SK-N-SH treated with all-trans-retinoic acid at 6 μM for 48 hours (cell line): ENCODE measurements at regions not wholly inside any gene's neighbourhood (a gene's known extent, or its start where the extent isn't known, plus 50 kb on each side); places are given as distances from the start of the nearest gene placed in this dataset.

ENCODE experiments used
- ATAC-seq: fragments of 200-7000 bp; cut with Tn5 transposase; 3 replicates; pipeline ENCODE4 v1.9.1; 2020; ENCODE audit warnings: mild to moderate bottlenecking, moderate library complexity
- ARNTL ChIP-seq: fragments of 450-650 bp; formaldehyde crosslinking; IDR thresholded peaks from 2 replicates; pipeline ENCODE4 v1.5.0; 2020; ENCODE audit warnings: low read depth, mild to moderate bottlenecking, moderate library complexity, borderline replicate concordance
- BACH2 ChIP-seq: fragments of 250-450 bp; sonication (Bioruptor Pico); IDR thresholded peaks from 2 replicates; pipeline ENCODE4 v1.9.0; 2021; ENCODE audit warnings: mild to moderate bottlenecking, borderline replicate concordance
- CREB5 ChIP-seq: fragments of 250-450 bp; sonication (Bioruptor Pico); IDR thresholded peaks from 2 replicates; pipeline ENCODE4 v1.5.1; 2020; ENCODE audit warnings: low read depth, mild to moderate bottlenecking, moderate library complexity
- CSDC2 ChIP-seq: fragments of 250-450 bp; sonication (Bioruptor Pico); IDR thresholded peaks from 2 replicates; pipeline ENCODE4 v1.5.0; 2020; ENCODE audit warnings: mild to moderate bottlenecking, moderate library complexity
- ESRRG ChIP-seq: fragments of 250-450 bp; sonication (Bioruptor Pico); IDR thresholded peaks from 2 replicates; pipeline ENCODE4 v1.6.1; 2021; ENCODE audit warnings: mild to moderate bottlenecking
- GLIS3 ChIP-seq: fragments of 250-450 bp; sonication (Bioruptor Pico); IDR thresholded peaks from 2 replicates; pipeline ENCODE4 v1.5.0; 2020; ENCODE audit warnings: mild to moderate bottlenecking, moderate library complexity
- ISL1 ChIP-seq: fragments of 250-450 bp; sonication (Bioruptor Pico); IDR thresholded peaks from 2 replicates; pipeline ENCODE4 v2.1.2; 2022; ENCODE audit warnings: mild to moderate bottlenecking, moderate library complexity
- POU6F1 ChIP-seq: fragments of 250-450 bp; sonication (Bioruptor Pico); IDR thresholded peaks from 2 replicates; pipeline ENCODE4 v1.8.0; 2021; ENCODE audit warnings: low read depth, mild to moderate bottlenecking, moderate library complexity, borderline replicate concordance
- PPARA ChIP-seq: fragments of 250-450 bp; sonication (Bioruptor Pico); IDR thresholded peaks from 2 replicates; pipeline ENCODE4 v1.5.0; 2020; ENCODE audit warnings: mild to moderate bottlenecking, borderline replicate concordance
- RARB ChIP-seq: fragments of 250-450 bp; sonication (Bioruptor Pico); IDR thresholded peaks from 2 replicates; pipeline ENCODE4 v1.8.0; 2021; ENCODE audit warnings: mild to moderate bottlenecking, moderate library complexity
- TCF4 ChIP-seq: fragments of 250-450 bp; sonication (Bioruptor Pico); IDR thresholded peaks from 2 replicates; pipeline ENCODE4 v1.8.0; 2021; ENCODE audit warnings: mild to moderate bottlenecking, moderate library complexity, borderline replicate concordance
- TOX ChIP-seq: fragments of 250-450 bp; sonication (Bioruptor Pico); IDR thresholded peaks from 2 replicates; pipeline ENCODE4 v1.8.0; 2021; ENCODE audit warnings: mild to moderate bottlenecking, moderate library complexity, borderline replicate concordance
- TSHZ2 ChIP-seq: fragments of 250-450 bp; sonication (Bioruptor Pico); IDR thresholded peaks from 2 replicates; pipeline ENCODE4 v1.5.0; 2020; ENCODE audit warnings: mild to moderate bottlenecking, moderate library complexity
- ZC3H10 ChIP-seq: fragments of 250-450 bp; sonication (Bioruptor Pico); IDR thresholded peaks from 2 replicates; pipeline ENCODE4 v1.5.1; 2021; ENCODE audit warnings: mild to moderate bottlenecking, moderate library complexity
- ZFP3 ChIP-seq: fragments of 250-450 bp; sonication (Bioruptor Pico); IDR thresholded peaks from 2 replicates; pipeline ENCODE4 v1.5.0; 2020; ENCODE audit warnings: mild to moderate bottlenecking, moderate library complexity
- ZFP30 ChIP-seq: fragments of 450-650 bp; formaldehyde crosslinking; IDR thresholded peaks from 2 replicates; pipeline ENCODE4 v1.5.0; 2022; ENCODE audit warnings: mild to moderate bottlenecking, moderate library complexity
- ZNF565 ChIP-seq: fragments of 450-650 bp; formaldehyde crosslinking; conservative IDR thresholded peaks from 2 replicates; pipeline ENCODE4 v1.5.0; 2020; ENCODE audit warnings: low read depth, mild to moderate bottlenecking, moderate library complexity
- ZNF70 ChIP-seq: fragments of 450-650 bp; formaldehyde crosslinking; IDR thresholded peaks from 2 replicates; pipeline ENCODE4 v1.5.0; 2020; ENCODE audit warnings: mild to moderate bottlenecking, moderate library complexity
- ZNF8 ChIP-seq: fragments of 450-650 bp; formaldehyde crosslinking; IDR thresholded peaks from 2 replicates; pipeline ENCODE4 v1.5.0; 2020; ENCODE audit warnings: mild to moderate bottlenecking, moderate library complexity
- TF ChIP-seq, protein P1 (sequence below): fragments of 250-450 bp; sonication (Bioruptor Pico); IDR thresholded peaks from 2 replicates; pipeline ENCODE4 v1.5.1; 2021; ENCODE audit warnings: mild to moderate bottlenecking, moderate library complexity

DNA sequence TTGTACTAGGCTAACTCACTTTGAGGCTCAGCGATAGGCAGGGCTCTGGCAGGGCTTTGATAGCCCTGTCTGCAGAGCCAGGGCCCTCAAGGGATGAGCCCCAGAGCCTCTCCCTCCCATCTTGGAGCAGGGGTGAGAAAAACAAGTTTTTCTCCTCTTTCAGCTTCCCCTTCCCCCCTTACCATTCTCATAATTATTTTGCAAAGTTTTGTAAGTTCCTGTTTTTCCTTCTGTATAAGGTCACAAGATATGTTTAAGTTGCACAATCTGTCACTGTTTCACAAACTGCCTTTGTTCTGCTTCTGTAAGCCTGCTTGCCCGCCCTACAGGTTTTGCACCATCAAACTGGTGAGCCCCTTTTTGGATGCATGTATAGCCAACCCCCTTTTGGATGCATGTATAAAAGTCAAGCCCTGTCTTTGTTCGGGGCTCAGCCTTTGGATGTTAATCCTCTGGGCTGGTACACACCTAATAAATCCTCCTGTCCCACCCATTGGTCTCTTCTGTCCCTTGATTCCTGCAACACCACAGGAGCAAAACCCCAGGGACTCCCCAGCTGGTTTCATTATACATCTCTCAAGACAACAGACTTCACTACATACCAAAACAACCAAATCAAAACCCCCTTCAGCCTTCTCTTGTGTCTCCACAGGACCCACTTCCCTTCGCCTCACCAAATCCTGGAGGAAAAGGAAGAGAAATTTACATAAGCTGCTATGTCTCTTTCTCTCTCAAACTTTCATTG lies 52.5 kb upstream of the RESF1 start:
- ATAC-seq = no peak
- TF ChIP-seq ZNF70 (CRISPR knock-in tag) (no peak), GLIS3 (CRISPR knock-in tag) (no peak)

DNA sequence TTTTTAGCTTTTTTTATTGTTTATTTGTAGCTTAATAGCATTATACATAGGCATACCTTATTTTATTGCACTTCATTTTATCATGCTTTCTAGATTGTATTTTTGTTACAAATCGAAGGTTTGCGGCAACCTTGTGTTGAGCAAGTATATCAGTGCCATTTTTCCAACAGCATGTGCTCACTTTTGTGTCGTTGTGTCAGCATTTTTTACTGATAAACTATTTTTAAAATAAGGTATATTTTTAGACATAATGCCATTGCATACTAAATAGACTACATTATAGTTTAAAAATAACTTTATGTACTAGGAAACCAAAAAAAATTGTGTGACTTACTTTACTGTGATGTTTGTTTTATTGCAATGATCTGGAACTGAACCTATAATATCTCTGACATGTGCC lies 56.2 kb upstream of the RESF1 start:
- no peak for ATAC-seq
- no peak for TF ChIP-seq BACH2 (CRISPR knock-in tag)
- TF ChIP-seq CREB5 (CRISPR knock-in tag) = no peak
- no peak for TF ChIP-seq TCF4 (CRISPR knock-in tag)
- no peak for TF ChIP-seq ZFP3 (CRISPR knock-in tag)
- TF ChIP-seq, protein P1, sequence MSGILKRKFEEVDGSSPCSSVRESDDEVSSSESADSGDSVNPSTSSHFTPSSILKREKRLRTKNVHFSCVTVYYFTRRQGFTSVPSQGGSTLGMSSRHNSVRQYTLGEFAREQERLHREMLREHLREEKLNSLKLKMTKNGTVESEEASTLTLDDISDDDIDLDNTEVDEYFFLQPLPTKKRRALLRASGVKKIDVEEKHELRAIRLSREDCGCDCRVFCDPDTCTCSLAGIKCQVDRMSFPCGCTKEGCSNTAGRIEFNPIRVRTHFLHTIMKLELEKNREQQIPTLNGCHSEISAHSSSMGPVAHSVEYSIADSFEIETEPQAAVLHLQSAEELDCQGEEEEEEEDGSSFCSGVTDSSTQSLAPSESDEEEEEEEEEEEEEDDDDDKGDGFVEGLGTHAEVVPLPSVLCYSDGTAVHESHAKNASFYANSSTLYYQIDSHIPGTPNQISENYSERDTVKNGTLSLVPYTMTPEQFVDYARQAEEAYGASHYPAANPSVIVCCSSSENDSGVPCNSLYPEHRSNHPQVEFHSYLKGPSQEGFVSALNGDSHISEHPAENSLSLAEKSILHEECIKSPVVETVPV (CRISPR knock-in tag) = no peak
- TF ChIP-seq ZNF70 (CRISPR knock-in tag) = no peak
- TF ChIP-seq TOX (CRISPR knock-in tag) = no peak
- no peak for TF ChIP-seq ZFP30 (CRISPR knock-in tag)

GRCh38 chr12:31900271-31900670 lies 58.9 kb upstream of the RESF1 start:
- no peak for ATAC-seq
- TF ChIP-seq RARB (CRISPR knock-in tag) = no peak
- TF ChIP-seq ARNTL (CRISPR knock-in tag) = no peak
- TF ChIP-seq GLIS3 (CRISPR knock-in tag) = no peak
- no peak for TF ChIP-seq CSDC2 (CRISPR knock-in tag)
- no peak for TF ChIP-seq POU6F1 (CRISPR knock-in tag)
- TF ChIP-seq ESRRG (CRISPR knock-in tag) = no peak
- no peak for TF ChIP-seq CREB5 (CRISPR knock-in tag)
- no peak for TF ChIP-seq ZNF8 (CRISPR knock-in tag)
- no peak for TF ChIP-seq BACH2 (CRISPR knock-in tag)
- no peak for TF ChIP-seq ZNF70 (CRISPR knock-in tag)
- TF ChIP-seq ZFP3 (CRISPR knock-in tag) = no peak
- TF ChIP-seq ZFP30 (CRISPR knock-in tag) = no peak
- no peak for TF ChIP-seq ZC3H10 (CRISPR knock-in tag)
- TF ChIP-seq ISL1 (CRISPR knock-in tag) = no peak
- TF ChIP-seq, all 23 proteins: peak for 0

DNA sequence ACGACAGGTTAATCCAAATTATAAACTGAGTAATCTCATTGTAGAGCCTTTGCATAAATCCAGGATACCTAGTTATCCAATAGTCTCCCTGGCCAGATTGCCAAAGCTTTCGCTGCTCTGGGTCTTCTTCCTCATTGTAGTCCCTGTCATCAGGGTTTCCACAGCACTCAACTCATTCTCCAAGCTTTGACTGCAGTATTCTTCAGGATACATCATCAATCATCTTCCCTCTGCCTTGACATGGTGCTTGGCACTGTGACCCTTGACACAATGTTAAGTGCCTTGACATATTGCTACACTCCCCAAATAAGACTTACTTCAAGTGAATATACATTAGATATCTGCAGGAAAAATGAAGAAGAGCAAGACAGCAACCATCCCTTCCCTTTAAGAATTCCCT lies 60.1 kb upstream of the RESF1 start:
- TF ChIP-seq ISL1 (CRISPR knock-in tag) (no peak), TSHZ2 (no peak), CSDC2 (CRISPR knock-in tag) (no peak), PPARA (CRISPR knock-in tag) (no peak), ZNF565 (CRISPR knock-in tag) (no peak), GLIS3 (CRISPR knock-in tag) (no peak), ZNF70 (CRISPR knock-in tag) (no peak), RARB (CRISPR knock-in tag) (no peak), ARNTL (CRISPR knock-in tag) (no peak), ESRRG (CRISPR knock-in tag) (no peak), TCF4 (CRISPR knock-in tag) (no peak), POU6F1 (CRISPR knock-in tag) (no peak), ZFP30 (CRISPR knock-in tag) (no peak)
- TF ChIP-seq, protein P1 (CRISPR knock-in tag) = no peak
- no peak for ATAC-seq
